HG03558 (cell line): ENCODE measurements at regions not wholly inside any gene's neighbourhood (a gene's known extent, or its start where the extent isn't known, plus 50 kb on each side); places are given as distances from the start of the nearest gene placed in this dataset.

Source experiments
- ATAC-seq: cut with Tn5 transposase; IDR thresholded peaks from one replicate; pipeline ENCODE4 v1.9.1; 2021; ENCODE audit warnings: moderate number of reproducible peaks; ENCODE audit not compliant: unreplicated experiment; ENCODE audit errors: extremely low read depth

- ATAC-seq, result no peak
These were observed 1135.4 kb downstream of the LRFN5 start for GRCh38 chr14:42742084-42742483.

GRCh38 chr14:42736408-42736807 lies 1129.7 kb downstream of the LRFN5 start:
- no peak for ATAC-seq

- no peak for ATAC-seq
These were observed 1127.4 kb downstream of the LRFN5 start for GRCh38 chr14:42734041-42734440.

- ATAC-seq, result no peak
These were observed 1125.3 kb downstream of the LRFN5 start for GRCh38 chr14:42732005-42732404.

GRCh38 chr14:42731480-42731879 lies 1124.8 kb downstream of the LRFN5 start:
- no peak for ATAC-seq

GRCh38 chr14:42729681-42730080 lies 1123.0 kb downstream of the LRFN5 start:
- no peak for ATAC-seq

- no peak for ATAC-seq
These were observed 1112.7 kb downstream of the LRFN5 start for GRCh38 chr14:42719391-42719790.

- ATAC-seq, result no peak
These were observed 1108.6 kb downstream of the LRFN5 start for GRCh38 chr14:42715316-42715715.

GRCh38 chr14:42710071-42710470 lies 1103.4 kb downstream of the LRFN5 start:
- no peak for ATAC-seq

- ATAC-seq, result no peak
These were observed 1096.8 kb downstream of the LRFN5 start for GRCh38 chr14:42703501-42703900.

GRCh38 chr14:42687421-42687820 lies 1080.7 kb downstream of the LRFN5 start:
- no peak for ATAC-seq

GRCh38 chr14:42683707-42684106 lies 1077.0 kb downstream of the LRFN5 start:
- no peak for ATAC-seq

- no peak for ATAC-seq
These were observed 1070.0 kb downstream of the LRFN5 start for GRCh38 chr14:42676636-42677035.

GRCh38 chr14:42673963-42674362 lies 1067.3 kb downstream of the LRFN5 start:
- no peak for ATAC-seq

- no peak for ATAC-seq
These were observed 1065.0 kb downstream of the LRFN5 start for GRCh38 chr14:42671636-42672035.

- ATAC-seq, result no peak
These were observed 1058.4 kb downstream of the LRFN5 start for GRCh38 chr14:42665083-42665482.

GRCh38 chr14:42664190-42664589 lies 1057.5 kb downstream of the LRFN5 start:
- ATAC-seq, result no peak

GRCh38 chr14:42654707-42655106 lies 1048.0 kb downstream of the LRFN5 start:
- no peak for ATAC-seq

- ATAC-seq, result no peak
These were observed 1036.1 kb downstream of the LRFN5 start for GRCh38 chr14:42642787-42643186.

- ATAC-seq, result no peak
These were observed 1026.9 kb downstream of the LRFN5 start for GRCh38 chr14:42633504-42634095.

GRCh38 chr14:42629553-42629952 lies 1022.9 kb downstream of the LRFN5 start:
- no peak for ATAC-seq

- ATAC-seq, result no peak
These were observed 1021.9 kb downstream of the LRFN5 start for GRCh38 chr14:42628602-42629001.

GRCh38 chr14:42626986-42627385 lies 1020.3 kb downstream of the LRFN5 start:
- no peak for ATAC-seq
